HG03354 (cell line): ENCODE measurements at regions not wholly inside any gene's neighbourhood (a gene's known extent, or its start where the extent isn't known, plus 50 kb on each side); places are given as distances from the start of the nearest gene placed in this dataset.
"Not testable (repeated sequence)": the region's sequence is repeated elsewhere in the genome, so short reads cannot be mapped to it uniquely, and the experiment has no call there.

ENCODE experiments used
- ATAC-seq: cut with Tn5 transposase; IDR thresholded peaks from one replicate; pipeline ENCODE4 v1.9.1; 2021; ENCODE audit warnings: mild to moderate bottlenecking; ENCODE audit not compliant: unreplicated experiment, poor library complexity, severe bottlenecking

- not testable (repeated sequence) for ATAC-seq
These were observed 1068.7 kb upstream of the CITED2 start for GRCh38 chr6:140443112-140443511.

GRCh38 chr6:140441256-140441655, 1066.8 kb upstream of the CITED2 start:
- peak; percentile 52 for ATAC-seq

GRCh38 chr6:140440223-140440835, 1065.9 kb upstream of the CITED2 start:
- ATAC-seq, result no peak

GRCh38 chr6:140438346-140438735, 1063.9 kb upstream of the CITED2 start:
- no peak for ATAC-seq

GRCh38 chr6:140437619-140438345, 1063.3 kb upstream of the CITED2 start:
- ATAC-seq, result no peak

- no peak for ATAC-seq
These were observed 1061.8 kb upstream of the CITED2 start for GRCh38 chr6:140436023-140436811.

- no peak for ATAC-seq
These were observed 1060.3 kb upstream of the CITED2 start for GRCh38 chr6:140434761-140435160.

- ATAC-seq, result no peak
These were observed 1058.6 kb upstream of the CITED2 start for GRCh38 chr6:140433072-140433471.

GRCh38 chr6:140427842-140428241, 1053.4 kb upstream of the CITED2 start:
- ATAC-seq, result no peak

GRCh38 chr6:140414966-140415620, 1040.6 kb upstream of the CITED2 start:
- no peak for ATAC-seq

GRCh38 chr6:140403020-140403419, 1028.6 kb upstream of the CITED2 start:
- no peak for ATAC-seq

GRCh38 chr6:140401761-140402160, 1027.3 kb upstream of the CITED2 start:
- ATAC-seq, result no peak

- ATAC-seq, result no peak
These were observed 1023.6 kb upstream of the CITED2 start for GRCh38 chr6:140398076-140398475.

- no peak for ATAC-seq
These were observed 1022.7 kb upstream of the CITED2 start for GRCh38 chr6:140397106-140397505.

- no peak for ATAC-seq
These were observed 1019.5 kb upstream of the CITED2 start for GRCh38 chr6:140393665-140394540.

- no peak for ATAC-seq
These were observed 1014.4 kb upstream of the CITED2 start for GRCh38 chr6:140388815-140389214.

GRCh38 chr6:140388192-140388802, 1013.8 kb upstream of the CITED2 start:
- ATAC-seq, result no peak

- no peak for ATAC-seq
These were observed 1011.2 kb upstream of the CITED2 start for GRCh38 chr6:140385679-140386078.

- no peak for ATAC-seq
These were observed 1007.9 kb upstream of the CITED2 start for GRCh38 chr6:140382355-140382754.
